CD14-positive monocyte (primary cell): ENCODE measurements at regions not wholly inside any gene's neighbourhood (a gene's known extent, or its start where the extent isn't known, plus 50 kb on each side); places are given as distances from the start of the nearest gene placed in this dataset.

Source experiments
- DNase-seq, 3 donors: peaks; one replicate each; pipeline ENCODE4 v3.0.0-alpha.2; 2011 to 2022
- H2AFZ ChIP-seq: 2 replicates; pipeline ENCODE4 v1.6.0; 2012; ENCODE audit warnings: mild to moderate bottlenecking, low read depth, low read length, inconsistent platforms; ENCODE audit not compliant: insufficient read depth, poor library complexity, severe bottlenecking
- H3K27ac ChIP-seq, 2 donors: 1 replicate in 1 of 2; 2 replicates in 1 of 2; pipeline ENCODE4 v1.5.1; 2012 to 2013; ENCODE audit warnings: low read length in 2 of 2, control low read depth in 1 of 2, inconsistent platforms in 1 of 2, low read depth in 1 of 2, mild to moderate bottlenecking in 1 of 2
- H3K27me3 ChIP-seq, 2 donors: one replicate each; pipeline versions ENCODE4 v1.6.0 to v1.6.1; 2011 to 2013; ENCODE audit warnings: low read length in 2 of 2; ENCODE audit not compliant: control insufficient read depth in 2 of 2, insufficient read depth in 2 of 2
- H3K36me3 ChIP-seq, 2 donors: replicated peaks in 1 of 2; 1 replicate in 1 of 2; 2 replicates in 1 of 2; pipeline versions ENCODE4 v1.5.1 to v1.6.1; 2012 to 2013; ENCODE audit warnings: low read length in 2 of 2, control low read depth in 1 of 2, inconsistent platforms in 1 of 2, mild to moderate bottlenecking in 1 of 2; ENCODE audit not compliant: insufficient read depth in 2 of 2, control insufficient read depth in 1 of 2
- H3K4me1 ChIP-seq, 2 donors: 1 replicate in 1 of 2; 2 replicates in 1 of 2; pipeline versions ENCODE4 v1.5.1 to v1.6.1; 2012 to 2013; ENCODE audit warnings: low read length in 2 of 2, control low read depth in 1 of 2, inconsistent platforms in 1 of 2, mild to moderate bottlenecking in 1 of 2, moderate library complexity in 1 of 2; ENCODE audit not compliant: insufficient read depth in 2 of 2, control insufficient read depth in 1 of 2
- H3K4me2 ChIP-seq: replicated peaks from 2 replicates; pipeline ENCODE3; 2012; ENCODE audit warnings: low read length, moderate library complexity, mild to moderate bottlenecking; ENCODE audit not compliant: poor library complexity, severe bottlenecking; ENCODE audit errors: extremely low read depth
- H3K4me3 ChIP-seq, 3 experiments: fragments of 200-600 bp in 1 of 3; sonication (generic) in 1 of 3; replicated peaks in 1 of 3; 1 replicate in 2 of 3; 2 replicates in 1 of 3; pipeline ENCODE4 v1.5.1; 2011 to 2013; ENCODE audit warnings: low read length in 3 of 3, mild to moderate bottlenecking in 3 of 3, control low read depth in 2 of 3, low read depth in 2 of 3, inconsistent platforms in 1 of 3, moderate library complexity in 1 of 3
- H3K79me2 ChIP-seq: 2 replicates; pipeline ENCODE4 v1.6.0; 2012; ENCODE audit warnings: mild to moderate bottlenecking, control low read depth, inconsistent platforms, low read length, moderate library complexity; ENCODE audit not compliant: insufficient read depth
- H3K9ac ChIP-seq: 2 replicates; pipeline ENCODE4 v1.6.0; 2017; ENCODE audit warnings: low read length, mild to moderate bottlenecking; ENCODE audit not compliant: insufficient read depth, poor library complexity, severe bottlenecking
- H3K9me3 ChIP-seq, 2 donors: replicated peaks in 1 of 2; 1 replicate in 1 of 2; 2 replicates in 1 of 2; pipeline versions ENCODE4 v1.5.1 to v1.6.1; 2012 to 2013; ENCODE audit warnings: low read length in 2 of 2, control low read depth in 1 of 2; ENCODE audit not compliant: control insufficient read depth in 1 of 2, insufficient read depth in 1 of 2
- H4K20me1 ChIP-seq: 2 replicates; pipeline ENCODE4 v1.6.0; 2012; ENCODE audit warnings: mild to moderate bottlenecking, low read length, control low read depth, moderate library complexity; ENCODE audit not compliant: insufficient read depth
- H3K27ac Mint-ChIP-seq, 7 donors: one replicate each; pipeline ENCODE4 v1.8.0; 2020; ENCODE audit warnings: mild to moderate bottlenecking in 7 of 7, mixed read lengths in 7 of 7, moderate library complexity in 6 of 7, inconsistent platforms in 2 of 7
- H3K27me3 Mint-ChIP-seq, 3 donors: one replicate each; pipeline ENCODE4 v1.8.0; 2021 to 2022; ENCODE audit warnings: low read depth in 3 of 3, mild to moderate bottlenecking in 3 of 3, mixed read lengths in 3 of 3, moderate library complexity in 3 of 3, inconsistent platforms in 1 of 3
- H3K36me3 Mint-ChIP-seq, 2 donors: one replicate each; pipeline ENCODE4 v1.8.0; 2020; ENCODE audit warnings: mixed read lengths in 2 of 2, inconsistent platforms in 1 of 2, mild to moderate bottlenecking in 1 of 2
- H3K4me1 Mint-ChIP-seq: one replicate; pipeline ENCODE4 v1.8.0; 2020; ENCODE audit warnings: mild to moderate bottlenecking, mixed read lengths
- H3K4me3 Mint-ChIP-seq, 2 donors: one replicate each; pipeline ENCODE4 v1.8.0; 2020; ENCODE audit warnings: mild to moderate bottlenecking in 2 of 2, mixed read lengths in 2 of 2, moderate library complexity in 1 of 2
- H3K9me3 Mint-ChIP-seq, 7 donors: one replicate each; pipeline ENCODE4 v1.8.0; 2020 to 2022; ENCODE audit warnings: mixed read lengths in 7 of 7, mild to moderate bottlenecking in 6 of 7, moderate library complexity in 6 of 7, inconsistent platforms in 2 of 7
- WGBS: methylation state at CpG from one replicate; pipeline ENCODE4 v1.1.5; 2013; ENCODE audit warnings: missing lambda C conversion rate; ENCODE audit not compliant: insufficient coverage; 5-methylcytosine and 5-hydroxymethylcytosine counted together
- intact Hi-C, 2 donors: fragments of 100-400 bp; cut with micrococcal nuclease; formaldehyde crosslinking; loops; one replicate each; pipeline versions ENCODE4 v1.15.0 to v1.15.1; 2023
- TF ChIP-seq, protein P1 (sequence below): fragments of 200-600 bp; IDR thresholded peaks from one replicate; pipeline ENCODE4 v1.8.0; 2022; ENCODE audit warnings: antibody characterized with exemption, mild to moderate bottlenecking

DNA sequence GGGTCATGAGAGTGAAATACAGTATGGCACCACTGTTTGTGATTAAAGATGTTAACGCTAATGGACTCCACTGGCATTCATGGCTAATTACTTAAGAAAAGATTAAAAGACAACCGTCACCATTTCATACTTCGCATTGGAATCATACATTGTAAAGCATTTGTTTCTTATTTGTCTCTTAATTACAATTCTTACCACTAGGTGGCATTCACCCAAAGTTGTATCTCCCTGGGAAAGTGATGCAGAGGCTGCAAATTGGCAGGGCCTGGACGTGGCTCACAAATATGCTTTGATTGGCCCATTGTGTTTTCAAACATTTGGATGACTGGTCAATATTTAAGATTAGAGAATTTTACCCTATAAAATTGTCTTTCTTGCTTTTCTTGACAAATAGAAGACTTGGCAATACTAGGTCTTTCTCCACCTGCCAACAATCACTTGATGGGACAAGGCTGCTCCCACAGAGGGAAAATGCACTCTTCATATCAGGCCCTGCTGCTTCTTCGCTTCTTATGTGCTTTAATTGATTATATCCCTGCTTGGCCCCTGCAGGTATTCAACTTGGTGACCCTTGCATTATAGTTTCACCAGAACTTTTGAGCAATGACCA lies 72.1 kb upstream of the STARD3NL start:
- H3K4me3 ChIP-seq: no peak overlapping the region
- no peaks in the 10 kb centered on the region for H3K9me3 Mint-ChIP-seq
- no CpG with 5 or more reads among the region's 5 CpGs for WGBS
- H3K27ac ChIP-seq: no peak overlapping the region
- H3K9me3 ChIP-seq: no peaks in the 10 kb centered on the region
- no peaks in the 10 kb centered on the region for H3K4me1 ChIP-seq
- H3K79me2 ChIP-seq: no peaks in the 10 kb centered on the region
- peaks cover 6% of the 10 kb centered on the region for H3K4me1 Mint-ChIP-seq
- H2AFZ ChIP-seq: no peak overlapping the region
- intact Hi-C loops: loop anchor here (2.0 to 5.0 kb wide), 4 partner anchors 116 to 269 kb away; no protein-coding TSS in a partner anchor
- H3K27me3 ChIP-seq: no peaks in the 10 kb centered on the region
- H3K4me2 ChIP-seq: no peak overlapping the region
- H3K27me3 Mint-ChIP-seq: no peaks in the 10 kb centered on the region
- TF ChIP-seq, protein P1, sequence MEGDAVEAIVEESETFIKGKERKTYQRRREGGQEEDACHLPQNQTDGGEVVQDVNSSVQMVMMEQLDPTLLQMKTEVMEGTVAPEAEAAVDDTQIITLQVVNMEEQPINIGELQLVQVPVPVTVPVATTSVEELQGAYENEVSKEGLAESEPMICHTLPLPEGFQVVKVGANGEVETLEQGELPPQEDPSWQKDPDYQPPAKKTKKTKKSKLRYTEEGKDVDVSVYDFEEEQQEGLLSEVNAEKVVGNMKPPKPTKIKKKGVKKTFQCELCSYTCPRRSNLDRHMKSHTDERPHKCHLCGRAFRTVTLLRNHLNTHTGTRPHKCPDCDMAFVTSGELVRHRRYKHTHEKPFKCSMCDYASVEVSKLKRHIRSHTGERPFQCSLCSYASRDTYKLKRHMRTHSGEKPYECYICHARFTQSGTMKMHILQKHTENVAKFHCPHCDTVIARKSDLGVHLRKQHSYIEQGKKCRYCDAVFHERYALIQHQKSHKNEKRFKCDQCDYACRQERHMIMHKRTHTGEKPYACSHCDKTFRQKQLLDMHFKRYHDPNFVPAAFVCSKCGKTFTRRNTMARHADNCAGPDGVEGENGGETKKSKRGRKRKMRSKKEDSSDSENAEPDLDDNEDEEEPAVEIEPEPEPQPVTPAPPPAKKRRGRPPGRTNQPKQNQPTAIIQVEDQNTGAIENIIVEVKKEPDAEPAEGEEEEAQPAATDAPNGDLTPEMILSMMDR: peak; percentile 85
- H3K4me3 Mint-ChIP-seq: no peak overlapping the region
- peak; percentile 14 to 42 (median 40) for DNase-seq
- no peaks in the 10 kb centered on the region for H3K36me3 Mint-ChIP-seq
- no peaks in the 10 kb centered on the region for H4K20me1 ChIP-seq
- no peak overlapping the region for H3K9ac ChIP-seq
- H3K36me3 ChIP-seq: no peaks in the 10 kb centered on the region
- H3K27ac Mint-ChIP-seq: no peak overlapping the region

DNA sequence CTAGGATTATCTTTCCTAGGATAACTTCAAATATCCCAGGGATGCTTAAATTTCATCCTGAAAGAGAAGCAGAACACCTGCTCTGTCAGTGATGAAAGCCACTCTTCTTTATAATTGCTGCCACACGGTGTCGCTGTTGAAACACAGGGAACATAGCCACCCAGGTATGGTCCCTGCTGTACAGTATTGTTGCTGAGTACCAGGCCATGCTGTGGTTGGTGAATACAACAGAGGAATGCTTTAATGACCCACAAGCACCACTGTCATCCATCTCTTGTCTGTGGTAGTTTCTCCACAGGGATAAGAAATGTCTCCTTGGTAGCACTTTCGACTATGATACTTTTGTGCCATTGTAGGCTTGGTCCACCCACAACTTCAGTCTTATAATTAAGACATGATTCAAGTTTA lies 70.6 kb upstream of the STARD3NL start:
- Mint-ChIP-seq H3K9me3 (no peaks in the 10 kb centered on the region), H3K4me3 (no peak overlapping the region), H3K4me1 (peaks cover 10% of the 10 kb centered on the region), H3K27me3 (no peaks in the 10 kb centered on the region), H3K36me3 (no peaks in the 10 kb centered on the region), H3K27ac (no peak overlapping the region)
- H4K20me1 ChIP-seq: no peaks in the 10 kb centered on the region
- H3K79me2 ChIP-seq: no peaks in the 10 kb centered on the region
- no peak overlapping the region for H3K9ac ChIP-seq
- H3K4me3 ChIP-seq: no peak overlapping the region
- DNase-seq: peak; percentile 33 to 55 (median 48)
- no peak overlapping the region for H2AFZ ChIP-seq
- H3K36me3 ChIP-seq: no peaks in the 10 kb centered on the region
- intact Hi-C loops: loop anchor here (2.0 to 5.0 kb wide), 4 partner anchors 115 to 267 kb away; no protein-coding TSS in a partner anchor
- H3K9me3 ChIP-seq: no peaks in the 10 kb centered on the region
- TF ChIP-seq, protein P1: peak; percentile 87
- no peak overlapping the region for H3K4me2 ChIP-seq
- WGBS: 0% methylated on average over 1 of the region's 3 CpGs
- H3K4me1 ChIP-seq: no peaks in the 10 kb centered on the region
- no peak overlapping the region for H3K27ac ChIP-seq
- no peaks in the 10 kb centered on the region for H3K27me3 ChIP-seq
